Fibroblast of pulmonary artery (primary cell): ENCODE measurements at regions not wholly inside any gene's neighbourhood (a gene's known extent, or its start where the extent isn't known, plus 50 kb on each side); places are given as distances from the start of the nearest gene placed in this dataset.

Experiments
- DNase-seq: peaks from one replicate; pipeline ENCODE4 v3.0.0-alpha.2; 2010; ENCODE audit warnings: low read depth
- H3K4me3 ChIP-seq: replicated peaks from 2 replicates; pipeline ENCODE4 v1.5.1; 2011; ENCODE audit warnings: low read depth, mild to moderate bottlenecking, control low read depth, low read length, moderate library complexity
- CTCF ChIP-seq: IDR thresholded peaks from 2 replicates; pipeline ENCODE4 v1.5.1; 2011; ENCODE audit warnings: mild to moderate bottlenecking, control low read depth, low read length, inconsistent platforms; ENCODE audit errors: missing control alignments

- DNase-seq = peak; percentile 21
- H3K4me3 ChIP-seq = no peak overlapping the region
- no peak for TF ChIP-seq CTCF
These were observed 312.7 kb upstream of the C1orf87 start for GRCh38 chr1:60386249-60386648.

GRCh38 chr1:60376196-60376595 lies 302.6 kb upstream of the C1orf87 start:
- no peak for DNase-seq
- H3K4me3 ChIP-seq = no peak overlapping the region
- no peak for TF ChIP-seq CTCF

- H3K4me3 ChIP-seq = no peak overlapping the region
- no peak for DNase-seq
- TF ChIP-seq CTCF = no peak
These were observed 301.0 kb upstream of the C1orf87 start for GRCh38 chr1:60374537-60374936.

GRCh38 chr1:60367532-60367931 lies 294.0 kb upstream of the C1orf87 start:
- no peak for TF ChIP-seq CTCF
- DNase-seq = no peak
- H3K4me3 ChIP-seq = no peak overlapping the region

GRCh38 chr1:60359431-60359830 lies 285.9 kb upstream of the C1orf87 start:
- no peak overlapping the region for H3K4me3 ChIP-seq
- TF ChIP-seq CTCF = no peak
- DNase-seq = no peak

- no peak for TF ChIP-seq CTCF
- no peak overlapping the region for H3K4me3 ChIP-seq
- DNase-seq = no peak
These were observed 277.0 kb upstream of the C1orf87 start for GRCh38 chr1:60350531-60350930.

GRCh38 chr1:60348884-60349283 lies 275.3 kb upstream of the C1orf87 start:
- no peak overlapping the region for H3K4me3 ChIP-seq
- no peak for DNase-seq
- no peak for TF ChIP-seq CTCF
